ENCODE measurements at regions not wholly inside any gene's neighbourhood (a gene's known extent, or its start where the extent isn't known, plus 50 kb on each side); places are given as distances from the start of the nearest gene placed in this dataset.
"Not testable (repeated sequence)": the region's sequence is repeated elsewhere in the genome, so short reads cannot be mapped to it uniquely, and the experiment has no call there.

GRCh38 chr4:187668526-187669082 is 327.0 kb upstream of the ZFP42 start:
- no peak overlapping the region for H3K4me3 ChIP-seq (ENCODE audit: low read depth, low read length)
- no peak for DNase-seq (ENCODE audit: low read depth)
- TF ChIP-seq CTCF (IDR thresholded peaks at IDR 0.05; ENCODE audit: low read depth, low read length, missing control alignments) = no peak

- H3K4me3 ChIP-seq (ENCODE audit: low read depth, low read length); DNase-seq (ENCODE audit: low read depth): not testable (repeated sequence)
Measured at GRCh38 chr4:187671521-187671920, 324.1 kb upstream of the ZFP42 start.

GRCh38 chr4:187671958-187672357 is 323.6 kb upstream of the ZFP42 start:
- DNase-seq (ENCODE audit: low read depth) = not testable (repeated sequence)

GRCh38 chr4:187672526-187672925 is 323.0 kb upstream of the ZFP42 start:
- not testable (repeated sequence) for DNase-seq (ENCODE audit: low read depth); H3K4me3 ChIP-seq (ENCODE audit: low read depth, low read length)

More at GRCh38 chr4:187671958-187672357, 323.6 kb upstream of the ZFP42 start:
- not testable (repeated sequence) for H3K4me3 ChIP-seq (ENCODE audit: low read depth, low read length)

- no peak overlapping the region for H3K4me3 ChIP-seq (ENCODE audit: low read depth, low read length)
- no peak for TF ChIP-seq CTCF (IDR thresholded peaks at IDR 0.05; ENCODE audit: low read depth, low read length, missing control alignments)
- DNase-seq (ENCODE audit: low read depth) = no peak
Measured at GRCh38 chr4:187679450-187679849, 316.1 kb upstream of the ZFP42 start.

GRCh38 chr4:187685247-187685646 is 310.3 kb upstream of the ZFP42 start:
- no peak for TF ChIP-seq CTCF (IDR thresholded peaks at IDR 0.05; ENCODE audit: low read depth, low read length, missing control alignments)
- no peak for DNase-seq (ENCODE audit: low read depth)
- no peak overlapping the region for H3K4me3 ChIP-seq (ENCODE audit: low read depth, low read length)

- no peak for DNase-seq (ENCODE audit: low read depth)
- no peak for TF ChIP-seq CTCF (IDR thresholded peaks at IDR 0.05; ENCODE audit: low read depth, low read length, missing control alignments)
- H3K4me3 ChIP-seq (ENCODE audit: low read depth, low read length) = no peak overlapping the region
Measured at GRCh38 chr4:187687697-187688096, 307.9 kb upstream of the ZFP42 start.

- H3K4me3 ChIP-seq (ENCODE audit: low read depth, low read length) = no peak overlapping the region
- no peak for DNase-seq (ENCODE audit: low read depth)
- TF ChIP-seq CTCF (IDR thresholded peaks at IDR 0.05; ENCODE audit: low read depth, low read length, missing control alignments) = no peak
Measured at GRCh38 chr4:187692626-187693025, 302.9 kb upstream of the ZFP42 start.

- not testable (repeated sequence) for H3K4me3 ChIP-seq (ENCODE audit: low read depth, low read length); DNase-seq (ENCODE audit: low read depth)
Measured at GRCh38 chr4:187695531-187695930, 300.0 kb upstream of the ZFP42 start.
